AG09319 (cell line): ENCODE measurements at regions not wholly inside any gene's neighbourhood (a gene's known extent, or its start where the extent isn't known, plus 50 kb on each side); places are given as distances from the start of the nearest gene placed in this dataset.

Experiments
- DNase-seq: peaks from one replicate; pipeline ENCODE4 v3.0.0-alpha.2; 2010; ENCODE audit warnings: low read depth; ENCODE audit errors: extremely low read depth
- CTCF ChIP-seq: IDR thresholded peaks from 2 replicates; pipeline ENCODE4 v1.5.1; 2011; ENCODE audit warnings: low read depth, mild to moderate bottlenecking, inconsistent platforms, low read length, moderate library complexity

DNA sequence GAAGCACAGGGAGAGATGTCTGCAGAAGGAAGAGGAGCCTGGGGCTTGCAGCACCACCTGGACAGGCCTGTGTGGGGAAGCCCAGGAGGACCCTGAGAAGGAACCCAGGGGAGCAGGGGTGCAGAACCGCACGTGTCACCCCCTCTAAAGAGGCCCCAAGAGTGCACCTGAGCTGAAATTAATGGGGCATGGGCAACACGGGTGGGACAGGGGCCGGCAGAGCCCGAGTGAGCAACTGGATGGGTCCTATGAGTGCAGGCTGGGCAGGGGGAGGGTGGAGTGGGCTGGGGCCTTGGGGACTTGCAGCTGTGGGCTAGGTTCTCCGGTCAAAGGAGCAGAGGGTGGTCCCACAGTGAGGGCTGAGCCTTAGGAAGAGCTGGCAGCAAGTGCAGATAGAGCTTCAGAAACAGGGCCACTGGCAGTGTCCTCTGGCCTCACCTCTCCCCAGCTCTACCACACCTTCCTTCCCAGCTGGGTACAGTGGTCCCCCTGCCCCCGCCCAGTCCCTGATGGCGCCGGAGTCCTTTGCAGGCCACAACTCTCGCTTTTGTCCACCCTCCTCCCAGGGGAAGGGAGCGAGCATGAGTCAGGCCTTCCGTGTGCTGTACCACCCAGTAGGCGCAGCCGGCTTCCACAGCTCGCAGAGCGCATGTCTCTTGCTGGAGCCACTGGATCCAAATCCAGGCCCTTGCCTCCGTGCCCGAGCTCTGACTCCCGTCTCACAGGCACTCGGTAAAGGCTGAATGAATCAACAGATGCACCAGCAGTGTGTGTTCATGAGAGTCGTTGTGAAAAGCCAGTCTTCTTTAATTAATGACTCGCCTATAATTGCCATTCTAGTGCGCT, 131.6 kb downstream of the HMX1 start:
- no peak for DNase-seq
- TF ChIP-seq CTCF = no peak

GRCh38 chr4:8739317-8739716, 132.3 kb downstream of the HMX1 start:
- TF ChIP-seq CTCF = no peak
- DNase-seq = no peak

DNA sequence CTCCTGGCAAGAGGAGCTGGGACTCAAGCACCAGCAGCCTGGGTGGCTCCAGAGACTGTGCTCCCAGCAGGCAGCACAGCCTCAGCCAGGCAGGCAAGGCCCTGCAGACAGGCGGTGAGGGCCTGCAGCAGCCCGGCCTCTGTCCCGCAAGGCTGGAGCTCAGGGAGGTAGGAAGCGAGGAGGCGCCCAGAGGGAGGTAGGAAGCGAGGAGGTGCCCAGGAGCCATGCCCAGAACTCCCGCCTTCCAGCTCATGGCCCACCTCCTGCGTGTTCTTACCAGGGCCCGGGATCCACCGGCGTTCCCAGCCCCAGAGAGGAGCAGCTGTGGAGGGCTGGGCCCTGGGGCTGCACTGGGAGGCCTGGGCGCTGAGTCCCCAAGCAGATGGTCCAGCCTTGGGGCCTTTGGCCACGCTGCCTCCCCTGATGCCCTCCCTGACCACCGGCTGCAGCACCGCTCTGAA, 133.1 kb downstream of the HMX1 start:
- no peak for DNase-seq
- no peak for TF ChIP-seq CTCF

DNA sequence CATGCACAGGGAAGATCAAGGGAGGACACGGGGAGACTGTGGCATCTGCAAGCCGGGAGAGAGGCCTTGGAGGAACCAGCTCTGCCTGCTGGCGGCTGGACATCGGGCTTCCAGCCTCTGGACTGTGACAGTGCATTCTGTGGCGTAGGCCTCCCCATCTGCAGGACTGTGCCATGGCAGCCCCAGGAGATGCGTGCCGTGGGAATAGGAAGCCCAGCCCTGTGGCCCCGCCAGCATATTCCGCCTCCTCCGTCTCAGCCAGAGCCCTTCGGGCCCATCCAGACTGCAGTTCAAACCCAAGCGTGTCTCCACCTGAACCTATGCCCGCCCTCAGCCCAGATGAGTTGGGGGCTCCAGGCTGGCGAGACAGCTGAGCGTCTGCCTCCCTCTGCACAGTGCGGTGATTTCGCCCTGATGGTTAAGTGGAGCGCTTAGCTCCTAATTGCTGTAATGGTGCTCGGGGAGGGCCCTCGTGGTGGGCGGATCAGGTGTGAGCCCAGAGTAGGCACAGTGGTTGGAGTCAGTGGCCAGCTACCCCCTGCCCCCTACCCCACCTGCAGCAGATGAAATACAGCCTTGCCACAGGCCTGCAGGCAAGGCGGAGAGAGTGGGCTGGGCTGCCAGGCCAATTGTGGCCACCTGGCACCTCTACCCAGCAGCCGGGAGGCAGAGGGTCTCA, 133.9 kb downstream of the HMX1 start:
- no peak for DNase-seq
- no peak for TF ChIP-seq CTCF

DNA sequence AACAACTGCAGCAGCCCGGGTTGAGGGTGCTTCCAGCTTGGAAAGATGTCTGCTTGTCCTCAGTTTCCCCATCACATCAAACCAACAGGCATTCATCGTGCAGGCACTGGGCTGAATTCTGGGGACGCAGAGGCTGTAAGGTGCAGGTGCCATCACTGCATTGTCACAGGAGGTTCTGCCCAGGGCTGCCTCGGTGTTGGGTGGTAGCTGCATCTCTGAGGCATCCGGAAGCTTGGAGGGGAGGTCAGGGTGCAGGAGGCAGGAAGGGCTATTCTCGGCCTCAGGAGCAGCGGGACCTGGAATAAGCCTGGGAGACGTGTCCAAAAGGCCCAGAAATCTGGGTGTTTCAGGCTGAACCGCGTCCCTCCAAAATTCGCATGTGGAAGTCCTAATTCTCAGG, 134.6 kb downstream of the HMX1 start:
- TF ChIP-seq CTCF = no peak
- DNase-seq = no peak

DNA sequence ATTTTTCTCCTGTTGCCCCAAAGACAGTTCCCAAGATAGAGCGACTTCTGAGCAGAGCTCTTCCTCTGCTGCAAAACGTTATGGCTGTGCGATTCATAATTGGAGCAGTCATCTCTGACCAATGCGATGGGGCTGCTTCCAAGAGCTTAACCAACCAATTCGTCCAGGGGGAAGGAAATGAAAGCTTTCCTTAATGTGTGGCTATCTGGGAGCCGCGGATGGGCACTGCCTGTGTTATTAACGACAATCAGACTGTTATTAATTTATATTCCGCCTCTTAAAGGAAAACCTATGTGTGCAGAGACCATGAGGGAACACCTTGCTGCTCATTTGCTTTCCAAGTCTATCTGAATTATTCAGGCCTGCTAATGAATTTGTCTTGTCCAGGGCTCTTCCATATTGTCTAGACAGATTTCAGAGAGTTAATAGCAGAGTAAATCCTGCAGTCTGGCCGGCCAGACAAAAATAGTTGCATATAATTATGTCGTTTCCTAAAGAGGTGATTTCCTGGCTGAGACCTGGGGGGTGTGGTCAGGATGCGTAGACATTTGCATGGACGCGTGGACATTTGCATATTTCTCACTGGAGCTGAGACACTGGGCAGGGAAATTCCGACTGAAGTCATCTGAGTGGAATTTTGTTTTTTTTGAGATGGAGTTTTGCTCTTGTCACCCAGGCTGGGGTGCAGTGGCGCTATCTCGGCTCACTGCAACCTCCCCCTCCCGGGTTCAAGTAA, 135.4 kb downstream of the HMX1 start:
- TF ChIP-seq CTCF = no peak
- no peak for DNase-seq
